BJ (cell line): ENCODE measurements at regions not wholly inside any gene's neighbourhood (a gene's known extent, or its start where the extent isn't known, plus 50 kb on each side); places are given as distances from the start of the nearest gene placed in this dataset.

ENCODE experiments used
- CTCF ChIA-PET: fragments of 350-600 bp; formaldehyde crosslinking; extraction: SDS; loops from one replicate; lab custom pipeline; 2021; ENCODE audit warnings: antibody characterized with exemption, inconsistent platforms; lab: Yijun Ruan, JAX
- POLR2A ChIA-PET: fragments of 300-600 bp; sonication (Branson Sonifier 250); formaldehyde crosslinking; extraction: SDS; loops from one replicate; lab custom pipeline; 2021; ENCODE audit warnings: antibody characterized with exemption; lab: Charles Lee
- DNase-seq: peaks from one replicate; pipeline ENCODE4 v3.0.0-alpha.2; 2011; ENCODE audit warnings: low read depth
- H3K27me3 ChIP-seq: 2 replicates; pipeline ENCODE4 v1.6.0; 2011; ENCODE audit warnings: low read length; ENCODE audit not compliant: control insufficient read depth, insufficient read depth
- H3K36me3 ChIP-seq: 2 replicates; pipeline ENCODE4 v1.5.1; 2011; ENCODE audit warnings: low read length; ENCODE audit not compliant: control insufficient read depth, insufficient read depth
- H3K4me3 ChIP-seq: 2 replicates; pipeline ENCODE4 v1.5.1; 2011; ENCODE audit warnings: low read depth, mild to moderate bottlenecking, control low read depth, low read length
- CTCF ChIP-seq: IDR thresholded peaks from 2 replicates; pipeline ENCODE4 v1.5.1; 2011; ENCODE audit warnings: low read depth, mild to moderate bottlenecking, control low read depth, inconsistent platforms, low read length, moderate library complexity; ENCODE audit not compliant: insufficient read depth

- CTCF ChIA-PET, result interaction anchor here (1.4 kb wide), 1 partner anchor 13 kb away, joined by 3 read pairs; no protein-coding TSS in a partner anchor
- no peak for TF ChIP-seq CTCF
- POLR2A ChIA-PET, result no interaction called here
Observed at GRCh38 chr1:229122606-229123005, 148.3 kb upstream of the RAB4A start.

GRCh38 chr1:229124116-229124515 is 146.8 kb upstream of the RAB4A start:
- no peak for DNase-seq
- no peaks in the 10 kb centered on the region for H3K36me3 ChIP-seq
- no peaks in the 10 kb centered on the region; the same call in none of the 2 replicates for H3K27me3 ChIP-seq
- ChIA-PET CTCF (no interaction called here), POLR2A (no interaction called here)
- no peak for TF ChIP-seq CTCF
- H3K4me3 ChIP-seq, result no peak overlapping the region

More at GRCh38 chr1:229122606-229123005, 148.3 kb upstream of the RAB4A start:
- DNase-seq, result no peak
- no peaks in the 10 kb centered on the region; the same call in none of the 2 replicates for H3K27me3 ChIP-seq
- no peak overlapping the region for H3K4me3 ChIP-seq
- H3K36me3 ChIP-seq, result no peaks in the 10 kb centered on the region

GRCh38 chr1:229124520-229125124 is 146.3 kb upstream of the RAB4A start:
- CTCF ChIA-PET, result no interaction called here
- Histone ChIP-seq H3K36me3 (no peaks in the 10 kb centered on the region), H3K4me3 (no peak overlapping the region), H3K27me3 (no peaks in the 10 kb centered on the region; the same call in none of the 2 replicates)
- DNase-seq, result no peak
- POLR2A ChIA-PET, result no interaction called here
- no peak for TF ChIP-seq CTCF

GRCh38 chr1:229127301-229127700 is 143.6 kb upstream of the RAB4A start:
- Histone ChIP-seq H3K27me3 (peaks cover 3% of the 10 kb centered on the region), H3K36me3 (no peaks in the 10 kb centered on the region), H3K4me3 (no peak overlapping the region)
- no peak for DNase-seq
- ChIA-PET CTCF (no interaction called here), POLR2A (no interaction called here)
- TF ChIP-seq CTCF, result no peak

- ChIA-PET CTCF (no interaction called here), POLR2A (no interaction called here)
- DNase-seq, result no peak
- no peak overlapping the region for H3K4me3 ChIP-seq
- TF ChIP-seq CTCF, result no peak
- H3K27me3 ChIP-seq, result peaks cover 3% of the 10 kb centered on the region; the same call in 1 of the 2 replicates
- H3K36me3 ChIP-seq, result no peaks in the 10 kb centered on the region
Observed at GRCh38 chr1:229128066-229128608, 142.8 kb upstream of the RAB4A start.
